ENCODE measurements at regions not wholly inside any gene's neighbourhood (a gene's known extent, or its start where the extent isn't known, plus 50 kb on each side); places are given as distances from the start of the nearest gene placed in this dataset.
"Not testable (repeated sequence)": the region's sequence is repeated elsewhere in the genome, so short reads cannot be mapped to it uniquely, and the experiment has no call there.

- no peaks in the 10 kb centered on the region for H3K9me3 ChIP-seq (ENCODE audit: control insufficient read depth, low read length)
- H3K27ac ChIP-seq (ENCODE audit: low read depth, low read length, severe bottlenecking) = no peak overlapping the region
- no peak overlapping the region for H3K4me3 ChIP-seq (ENCODE audit: extremely low read depth, insufficient read depth, low read length, poor library complexity, severe bottlenecking)
- 87 to 88% methylated on average over 4 to 5 of the region's 6 CpGs for WGBS, 2 experiments (ENCODE audit: insufficient coverage in 2 of 2)
- no peaks in the 10 kb centered on the region for H3K36me3 ChIP-seq (ENCODE audit: control insufficient read depth, insufficient read depth, low read length)
- peaks cover 14% of the 10 kb centered on the region for H3K4me1 ChIP-seq (ENCODE audit: control insufficient read depth, insufficient read depth, low read length, poor library complexity, severe bottlenecking)
These were observed 82.1 kb downstream of the RRAGC start for GRCh38 chr1:38777464-38777957.

DNA sequence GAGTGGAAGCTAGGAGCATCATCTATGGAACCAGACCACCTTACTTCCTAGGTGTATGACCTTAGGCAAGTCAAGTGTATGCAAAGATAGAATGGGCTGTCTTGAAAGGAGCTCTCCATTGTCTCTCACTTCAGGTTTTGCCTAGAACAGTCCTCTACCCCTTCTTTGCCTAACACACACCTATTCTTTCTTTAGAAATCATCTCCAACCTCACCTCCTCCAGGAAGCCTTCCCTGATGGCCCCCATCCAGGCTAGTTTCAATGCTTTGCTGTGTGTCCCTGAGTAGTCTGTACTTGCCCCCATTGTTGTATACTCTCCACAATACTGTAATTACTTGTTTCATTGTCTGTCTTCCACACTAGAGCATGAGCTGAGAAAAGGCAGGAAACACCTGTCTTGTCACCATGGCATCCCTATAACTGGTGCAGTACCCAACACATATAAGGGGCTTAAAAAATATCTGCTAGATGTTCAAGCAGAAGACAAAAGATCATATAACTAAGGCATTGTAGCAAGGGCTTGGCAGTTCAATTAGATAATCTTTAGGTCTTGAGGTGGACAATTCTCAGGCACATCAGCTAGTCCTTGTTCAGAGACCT, 83.0 kb downstream of the RRAGC start:
- H3K36me3 ChIP-seq (ENCODE audit: control insufficient read depth, insufficient read depth, low read length) = no peaks in the 10 kb centered on the region
- H3K4me1 ChIP-seq (ENCODE audit: control insufficient read depth, insufficient read depth, low read length, poor library complexity, severe bottlenecking) = peaks cover 5% of the 10 kb centered on the region
- H3K9me3 ChIP-seq (ENCODE audit: control insufficient read depth, low read length) = no peaks in the 10 kb centered on the region
- no peak overlapping the region for H3K27ac ChIP-seq (ENCODE audit: low read depth, low read length, severe bottlenecking)
- H3K4me3 ChIP-seq (ENCODE audit: extremely low read depth, insufficient read depth, low read length, poor library complexity, severe bottlenecking) = no peak overlapping the region

DNA sequence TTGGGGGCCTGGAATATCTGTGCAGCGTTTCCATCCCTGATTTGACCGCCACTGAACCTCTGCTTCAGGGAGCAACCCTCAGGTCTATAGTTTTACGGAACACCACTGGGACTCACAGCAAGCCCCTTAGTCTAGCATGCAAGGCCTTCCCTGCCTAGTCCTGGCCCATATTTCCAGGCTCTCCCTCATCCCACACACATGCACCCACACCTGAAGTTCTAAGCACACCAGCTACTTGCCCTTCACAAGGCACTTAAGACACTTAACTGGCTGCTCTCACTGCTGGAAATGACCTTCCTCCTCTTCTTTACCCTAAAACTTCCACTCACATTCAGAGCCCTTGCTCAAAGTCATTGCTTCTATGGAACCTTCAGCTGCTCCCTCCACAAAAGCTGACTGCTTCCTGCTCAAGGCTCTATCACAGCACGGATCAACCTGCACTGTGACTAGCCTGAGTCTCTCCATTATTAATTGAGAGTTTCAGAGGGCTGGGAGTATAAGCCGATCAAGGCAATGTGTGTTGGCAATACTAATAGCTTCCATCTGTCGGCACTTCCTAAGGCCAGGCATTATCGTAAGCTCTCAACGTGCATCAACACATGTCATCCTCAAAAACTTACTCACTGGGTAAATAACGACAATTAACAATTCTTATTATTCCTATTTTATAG, 84.3 kb downstream of the RRAGC start:
- Histone ChIP-seq H3K27ac (ENCODE audit: low read depth, low read length, severe bottlenecking) (no peak overlapping the region), H3K4me3 (ENCODE audit: extremely low read depth, insufficient read depth, low read length, poor library complexity, severe bottlenecking) (no peak overlapping the region), H3K36me3 (ENCODE audit: control insufficient read depth, insufficient read depth, low read length) (no peaks in the 10 kb centered on the region), H3K4me1 (ENCODE audit: control insufficient read depth, insufficient read depth, low read length, poor library complexity, severe bottlenecking) (no peaks in the 10 kb centered on the region), H3K9me3 (ENCODE audit: control insufficient read depth, low read length) (no peaks in the 10 kb centered on the region)
- WGBS, 2 experiments (ENCODE audit: insufficient coverage in 2 of 2) = 93 to 96% methylated on average over 7 to 8 of the region's 9 CpGs

DNA sequence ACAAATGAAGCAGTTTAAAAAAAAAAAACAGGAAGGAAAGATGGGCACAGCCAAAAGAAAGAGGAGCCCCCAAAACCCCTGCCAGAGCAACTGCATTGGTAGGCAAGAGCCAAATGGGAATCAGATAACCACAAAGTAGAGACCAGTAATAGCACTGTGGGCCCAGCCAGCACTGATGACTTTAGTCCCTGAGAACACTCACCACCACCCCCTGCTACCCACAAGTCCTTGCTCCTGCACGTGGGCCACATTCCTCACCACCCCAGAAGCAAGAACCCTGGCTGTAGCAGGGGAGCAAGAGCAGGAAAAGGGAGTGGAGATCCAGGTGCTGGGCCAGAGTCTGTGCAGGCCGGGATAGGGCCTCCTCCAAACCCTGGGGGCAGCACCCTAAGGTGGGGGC, 86.1 kb downstream of the RRAGC start:
- no peak overlapping the region for H3K4me3 ChIP-seq (ENCODE audit: extremely low read depth, insufficient read depth, low read length, poor library complexity, severe bottlenecking)
- no peaks in the 10 kb centered on the region for H3K9me3 ChIP-seq (ENCODE audit: control insufficient read depth, low read length)
- no peak overlapping the region for H3K27ac ChIP-seq (ENCODE audit: low read depth, low read length, severe bottlenecking)
- 93% methylated on average over 1 of the region's 2 CpGs; no CpG with 5 or more reads in 1 of the 2 experiments for WGBS, 2 experiments (ENCODE audit: insufficient coverage in 2 of 2)
- no peaks in the 10 kb centered on the region for H3K36me3 ChIP-seq (ENCODE audit: control insufficient read depth, insufficient read depth, low read length)
- H3K4me1 ChIP-seq (ENCODE audit: control insufficient read depth, insufficient read depth, low read length, poor library complexity, severe bottlenecking) = no peaks in the 10 kb centered on the region

GRCh38 chr1:38772953-38773352, 86.6 kb downstream of the RRAGC start:
- Histone ChIP-seq H3K27ac (ENCODE audit: low read depth, low read length, severe bottlenecking) (no peak overlapping the region), H3K4me3 (ENCODE audit: extremely low read depth, insufficient read depth, low read length, poor library complexity, severe bottlenecking) (no peak overlapping the region), H3K36me3 (ENCODE audit: control insufficient read depth, insufficient read depth, low read length) (no peaks in the 10 kb centered on the region), H3K4me1 (ENCODE audit: control insufficient read depth, insufficient read depth, low read length, poor library complexity, severe bottlenecking) (no peaks in the 10 kb centered on the region), H3K9me3 (ENCODE audit: control insufficient read depth, low read length) (no peaks in the 10 kb centered on the region)
- WGBS, 2 experiments (ENCODE audit: insufficient coverage in 2 of 2) = 100% methylated on average over 2 of the region's 3 CpGs; no CpG with 5 or more reads in 1 of the 2 experiments

DNA sequence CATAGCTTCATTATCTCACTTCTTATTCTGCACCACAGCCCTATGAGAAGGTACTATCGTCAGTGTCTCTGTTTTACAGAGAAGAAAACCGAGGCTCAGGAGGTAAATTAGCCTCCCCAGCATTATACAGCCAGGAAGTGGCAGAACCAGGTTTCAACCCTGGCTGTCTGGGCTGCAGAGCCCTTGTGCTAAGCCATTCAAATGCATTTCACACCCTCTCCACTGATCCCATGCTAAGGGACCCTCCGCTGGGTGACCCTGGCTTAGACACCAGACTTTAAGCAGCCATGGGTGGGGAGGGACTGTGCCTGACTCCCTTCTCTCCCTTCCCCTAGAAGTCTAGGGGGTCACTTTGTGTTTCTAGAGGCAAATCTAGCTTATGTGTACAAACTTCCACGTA, 87.5 kb downstream of the RRAGC start:
- WGBS, 2 experiments (ENCODE audit: insufficient coverage in 2 of 2) = 42 to 47% methylated on average over 2 of the region's 4 CpGs
- Histone ChIP-seq H3K9me3 (ENCODE audit: control insufficient read depth, low read length) (no peaks in the 10 kb centered on the region), H3K4me3 (ENCODE audit: extremely low read depth, insufficient read depth, low read length, poor library complexity, severe bottlenecking) (no peak overlapping the region), H3K27ac (ENCODE audit: low read depth, low read length, severe bottlenecking) (no peak overlapping the region), H3K4me1 (ENCODE audit: control insufficient read depth, insufficient read depth, low read length, poor library complexity, severe bottlenecking) (no peaks in the 10 kb centered on the region), H3K36me3 (ENCODE audit: control insufficient read depth, insufficient read depth, low read length) (no peaks in the 10 kb centered on the region)

DNA sequence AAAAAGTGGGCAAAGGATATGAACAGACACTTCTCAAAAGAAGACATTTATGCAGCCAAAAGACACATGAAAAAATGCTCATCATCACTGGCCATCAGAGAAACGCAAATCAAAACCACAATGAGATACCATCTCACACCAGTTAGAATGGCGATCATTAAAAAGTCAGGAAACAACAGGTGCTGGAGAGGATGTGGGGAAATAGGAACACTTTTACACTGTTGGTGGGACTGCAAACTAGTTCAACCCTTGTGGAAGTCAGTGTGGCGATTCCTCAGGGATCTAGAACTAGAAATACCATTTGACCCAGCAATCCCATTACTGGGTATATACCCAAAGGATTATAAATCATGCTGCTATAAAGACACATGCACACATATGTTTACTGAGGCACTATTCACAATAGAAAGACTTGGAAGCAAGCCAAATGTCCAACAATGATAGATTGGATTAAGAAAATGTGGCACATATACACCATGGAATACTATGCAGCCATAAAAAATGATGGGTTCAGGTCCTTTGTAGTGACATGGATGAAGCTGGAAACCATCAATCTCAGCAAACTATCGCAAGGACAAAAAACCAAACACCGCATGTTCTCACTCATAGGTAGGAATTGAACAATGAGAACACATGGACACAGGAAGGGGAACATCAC, 88.9 kb downstream of the RRAGC start:
- no CpG with 5 or more reads among the region's 5 CpGs for WGBS, 2 experiments (ENCODE audit: insufficient coverage in 2 of 2)
- not testable (repeated sequence) for H3K4me1 ChIP-seq (ENCODE audit: control insufficient read depth, insufficient read depth, low read length, poor library complexity, severe bottlenecking); H3K9me3 ChIP-seq (ENCODE audit: control insufficient read depth, low read length); H3K27ac ChIP-seq (ENCODE audit: low read depth, low read length, severe bottlenecking); H3K36me3 ChIP-seq (ENCODE audit: control insufficient read depth, insufficient read depth, low read length); H3K4me3 ChIP-seq (ENCODE audit: extremely low read depth, insufficient read depth, low read length, poor library complexity, severe bottlenecking)

DNA sequence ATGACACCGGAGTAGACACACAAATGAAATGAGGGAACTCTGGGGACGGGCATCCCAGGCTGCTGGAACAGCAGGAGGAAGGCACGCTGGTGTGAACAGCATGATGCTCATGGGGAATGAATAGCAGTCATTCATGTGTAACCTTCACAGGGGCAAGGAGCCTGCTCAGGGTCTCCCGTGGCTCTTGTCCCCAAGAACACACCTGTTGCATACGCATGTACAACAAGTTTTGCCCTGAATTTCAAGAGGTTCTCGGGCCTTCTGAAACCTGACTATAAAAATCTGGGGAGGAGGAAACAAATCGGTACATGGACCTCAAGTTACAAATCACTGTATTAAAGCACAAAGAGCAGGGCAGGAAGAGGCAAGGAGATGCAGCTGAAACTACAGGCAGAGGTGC, 93.4 kb downstream of the RRAGC start:
- Histone ChIP-seq H3K4me3 (ENCODE audit: extremely low read depth, insufficient read depth, low read length, poor library complexity, severe bottlenecking) (no peak overlapping the region), H3K36me3 (ENCODE audit: control insufficient read depth, insufficient read depth, low read length) (no peaks in the 10 kb centered on the region), H3K27ac (ENCODE audit: low read depth, low read length, severe bottlenecking) (no peak overlapping the region), H3K4me1 (ENCODE audit: control insufficient read depth, insufficient read depth, low read length, poor library complexity, severe bottlenecking) (no peaks in the 10 kb centered on the region), H3K9me3 (ENCODE audit: control insufficient read depth, low read length) (no peaks in the 10 kb centered on the region)
- 81 to 84% methylated on average over 4 to 6 of the region's 7 CpGs for WGBS, 2 experiments (ENCODE audit: insufficient coverage in 2 of 2)

DNA sequence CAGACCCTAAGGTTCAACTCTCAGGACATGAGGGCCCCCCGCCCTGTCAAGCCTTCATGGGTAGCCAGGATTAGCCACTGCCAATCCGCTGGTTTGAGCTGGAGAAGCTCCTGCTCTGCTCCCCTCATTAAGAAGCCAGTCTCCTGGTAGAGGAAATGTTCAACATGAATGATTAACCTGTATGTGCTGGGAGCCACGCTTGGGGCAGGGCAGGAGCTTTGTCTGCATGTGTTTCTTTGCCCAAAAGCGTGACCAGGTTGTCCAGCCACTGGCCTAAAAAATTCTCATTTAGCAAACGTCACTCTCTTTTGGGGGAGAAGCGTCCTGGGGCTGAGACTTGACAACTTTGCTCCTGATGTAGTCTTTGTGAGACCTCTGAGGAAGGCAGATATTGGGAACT, 96.5 kb downstream of the RRAGC start:
- H3K36me3 ChIP-seq (ENCODE audit: control insufficient read depth, insufficient read depth, low read length) = no peaks in the 10 kb centered on the region
- H3K4me3 ChIP-seq (ENCODE audit: extremely low read depth, insufficient read depth, low read length, poor library complexity, severe bottlenecking) = no peak overlapping the region
- WGBS, 2 experiments (ENCODE audit: insufficient coverage in 2 of 2) = 93 to 96% methylated on average over 4 to 5 of the region's 6 CpGs
- H3K4me1 ChIP-seq (ENCODE audit: control insufficient read depth, insufficient read depth, low read length, poor library complexity, severe bottlenecking) = no peaks in the 10 kb centered on the region
- no peak overlapping the region for H3K27ac ChIP-seq (ENCODE audit: low read depth, low read length, severe bottlenecking)
- H3K9me3 ChIP-seq (ENCODE audit: control insufficient read depth, low read length) = no peaks in the 10 kb centered on the region

- Histone ChIP-seq H3K36me3 (ENCODE audit: control insufficient read depth, insufficient read depth, low read length) (no peaks in the 10 kb centered on the region), H3K9me3 (ENCODE audit: control insufficient read depth, low read length) (no peaks in the 10 kb centered on the region), H3K4me3 (ENCODE audit: extremely low read depth, insufficient read depth, low read length, poor library complexity, severe bottlenecking) (no peak overlapping the region), H3K4me1 (ENCODE audit: control insufficient read depth, insufficient read depth, low read length, poor library complexity, severe bottlenecking) (no peaks in the 10 kb centered on the region), H3K27ac (ENCODE audit: low read depth, low read length, severe bottlenecking) (no peak overlapping the region)
- WGBS, 2 experiments (ENCODE audit: insufficient coverage in 2 of 2) = 94% methylated on average over 2 of the region's 2 CpGs; no CpG with 5 or more reads in 1 of the 2 experiments
These were observed 99.0 kb downstream of the RRAGC start for GRCh38 chr1:38760562-38760961.

DNA sequence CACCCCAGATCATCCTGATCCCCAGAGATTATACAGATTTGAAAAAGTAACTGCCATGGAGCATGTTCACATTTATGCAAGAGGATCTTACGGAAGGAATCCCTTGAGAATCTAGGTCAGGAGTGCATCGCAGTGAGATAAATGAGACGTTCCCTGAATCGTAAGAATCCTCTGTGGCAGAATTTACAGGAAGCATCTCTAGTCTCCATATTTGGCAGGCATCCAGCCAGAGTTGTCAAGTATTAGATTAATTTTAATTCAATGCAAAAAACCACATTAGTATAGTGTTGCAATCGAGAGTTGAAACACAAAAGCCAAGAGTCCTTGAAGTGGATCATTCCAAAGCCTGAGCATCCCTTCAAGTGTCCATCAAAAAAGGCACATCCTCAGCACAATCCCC, 100.8 kb downstream of the RRAGC start:
- no peaks in the 10 kb centered on the region for H3K4me1 ChIP-seq (ENCODE audit: control insufficient read depth, insufficient read depth, low read length, poor library complexity, severe bottlenecking)
- WGBS, 2 experiments (ENCODE audit: insufficient coverage in 2 of 2) = 97% methylated on average over 2 to 4 of the region's 5 CpGs
- no peak overlapping the region for H3K27ac ChIP-seq (ENCODE audit: low read depth, low read length, severe bottlenecking)
- no peak overlapping the region for H3K4me3 ChIP-seq (ENCODE audit: extremely low read depth, insufficient read depth, low read length, poor library complexity, severe bottlenecking)
- no peaks in the 10 kb centered on the region for H3K9me3 ChIP-seq (ENCODE audit: control insufficient read depth, low read length)
- no peaks in the 10 kb centered on the region for H3K36me3 ChIP-seq (ENCODE audit: control insufficient read depth, insufficient read depth, low read length)
